Calu3 (cell line): ENCODE measurements at regions not wholly inside any gene's neighbourhood (a gene's known extent, or its start where the extent isn't known, plus 50 kb on each side); places are given as distances from the start of the nearest gene placed in this dataset.

Experiments used
- BruUV-seq: library from RNA; stranded (reverse); fragments of 400-500 nt; replicated peaks from 2 replicates; lab custom pipeline; 2021; lab: Mats Ljungman, UMichigan
- CTCF ChIA-PET: fragments of 300-600 bp; sonication (Branson Sonifier 250); formaldehyde crosslinking; loops from one replicate; lab custom pipeline; 2022; ENCODE audit warnings: antibody characterized with exemption; lab: Charles Lee
- DNase-seq: peaks from one replicate; pipeline ENCODE4 v3.0.0; 2022
- H3K27ac Mint-ChIP-seq: one replicate; pipeline ENCODE4 v1.8.0; 2022; ENCODE audit warnings: mixed read lengths; ENCODE audit not compliant: unreplicated experiment
- H3K27me3 Mint-ChIP-seq: one replicate; pipeline ENCODE4 v1.8.0; 2022; ENCODE audit warnings: mixed read lengths; ENCODE audit not compliant: unreplicated experiment
- H3K36me3 Mint-ChIP-seq: one replicate; pipeline ENCODE4 v1.8.0; 2022; ENCODE audit warnings: mild to moderate bottlenecking, moderate library complexity, mixed read lengths; ENCODE audit not compliant: insufficient read depth, unreplicated experiment
- H3K4me1 Mint-ChIP-seq: one replicate; pipeline ENCODE4 v1.8.0; 2022; ENCODE audit warnings: mild to moderate bottlenecking, low read depth, mixed read lengths; ENCODE audit not compliant: unreplicated experiment
- H3K4me3 Mint-ChIP-seq: one replicate; pipeline ENCODE4 v1.8.0; 2022; ENCODE audit warnings: mild to moderate bottlenecking, low read depth, moderate library complexity, mixed read lengths; ENCODE audit not compliant: unreplicated experiment
- H3K9me3 Mint-ChIP-seq: one replicate; pipeline ENCODE4 v1.8.0; 2022; ENCODE audit warnings: low read depth, mixed read lengths; ENCODE audit not compliant: unreplicated experiment
- CTCF ChIP-seq: fragments of 200-600 bp; IDR thresholded peaks from one replicate; pipeline ENCODE4 v1.8.0; 2022; ENCODE audit warnings: antibody characterized with exemption; ENCODE audit not compliant: unreplicated experiment
- intact Hi-C: fragments of 100-400 bp; cut with micrococcal nuclease; formaldehyde crosslinking; loops from one replicate; pipeline ENCODE4 v1.10.0; 2022; ENCODE audit not compliant: unreplicated experiment

- H3K27ac Mint-ChIP-seq: no peak overlapping the region
- no peaks in the 10 kb centered on the region for H3K27me3 Mint-ChIP-seq
- H3K4me1 Mint-ChIP-seq: no peaks in the 10 kb centered on the region
- no peak overlapping the region for H3K4me3 Mint-ChIP-seq
- no TSS peak for BruUV-seq
- intact Hi-C loops: no loop called here
- no peaks in the 10 kb centered on the region for H3K36me3 Mint-ChIP-seq
- no peak for TF ChIP-seq CTCF
- H3K9me3 Mint-ChIP-seq: peaks cover 5% of the 10 kb centered on the region
- DNase-seq: no peak
- CTCF ChIA-PET: no interaction called here
Measured at GRCh38 chr9:103530934-103531333, 535.8 kb downstream of the CYLC2 start.

GRCh38 chr9:103533318-103533717 lies 538.2 kb downstream of the CYLC2 start:
- peaks cover 10% of the 10 kb centered on the region for H3K9me3 Mint-ChIP-seq
- H3K36me3 Mint-ChIP-seq: no peaks in the 10 kb centered on the region
- no peaks in the 10 kb centered on the region for H3K27me3 Mint-ChIP-seq
- H3K4me3 Mint-ChIP-seq: no peak overlapping the region
- CTCF ChIA-PET: no interaction called here
- H3K4me1 Mint-ChIP-seq: no peaks in the 10 kb centered on the region
- no peak for DNase-seq
- no peak overlapping the region for H3K27ac Mint-ChIP-seq
- no TSS peak for BruUV-seq
- intact Hi-C loops: no loop called here
- no peak for TF ChIP-seq CTCF

- TF ChIP-seq CTCF: no peak
- DNase-seq: no peak
- peaks cover 9% of the 10 kb centered on the region for H3K9me3 Mint-ChIP-seq
- no TSS peak for BruUV-seq
- intact Hi-C loops: no loop called here
- H3K36me3 Mint-ChIP-seq: no peaks in the 10 kb centered on the region
- H3K27ac Mint-ChIP-seq: no peak overlapping the region
- CTCF ChIA-PET: no interaction called here
- H3K4me3 Mint-ChIP-seq: no peak overlapping the region
- H3K27me3 Mint-ChIP-seq: no peaks in the 10 kb centered on the region
- H3K4me1 Mint-ChIP-seq: no peaks in the 10 kb centered on the region
Measured at GRCh38 chr9:103537426-103537825, 542.3 kb downstream of the CYLC2 start.

GRCh38 chr9:103545260-103545659 lies 548.8 kb upstream of the SMC2 start:
- Mint-ChIP-seq H3K4me1 (no peaks in the 10 kb centered on the region), H3K4me3 (no peak overlapping the region), H3K27me3 (no peaks in the 10 kb centered on the region), H3K36me3 (no peaks in the 10 kb centered on the region), H3K9me3 (no peaks in the 10 kb centered on the region), H3K27ac (no peak overlapping the region)
- DNase-seq: no peak
- TF ChIP-seq CTCF: no peak
- no TSS peak for BruUV-seq
- CTCF ChIA-PET: no interaction called here
- intact Hi-C loops: no loop called here
